Uterus (tissue), 3 donors: ENCODE measurements at regions not wholly inside any gene's neighbourhood (a gene's known extent, or its start where the extent isn't known, plus 50 kb on each side); places are given as distances from the start of the nearest gene placed in this dataset.

Experiments
- DNase-seq, 2 donors: peaks; one replicate each; pipeline ENCODE4 v3.0.0-alpha.2; 2019 to 2020
- H3K27ac ChIP-seq, 2 donors: fragments of 200-600 bp; sonication (generic); 1 replicate in 1 of 2; 2 replicates in 1 of 2; pipeline ENCODE4 v1.5.1; 2016 to 2018
- H3K27me3 ChIP-seq, 2 donors: fragments of 200-600 bp; sonication (generic); one replicate each; pipeline ENCODE4 v1.5.1; 2018 to 2019; ENCODE audit warnings: control low read depth in 1 of 2
- H3K36me3 ChIP-seq, 2 donors: fragments of 200-600 bp; sonication (generic); one replicate each; pipeline ENCODE4 v1.5.1; 2019; ENCODE audit warnings: control low read depth in 1 of 2
- H3K4me1 ChIP-seq, 2 donors: fragments of 200-600 bp; sonication (generic); one replicate each; pipeline ENCODE4 v1.5.1; 2018 to 2019; ENCODE audit warnings: control low read depth in 1 of 2
- H3K4me3 ChIP-seq, 2 donors: fragments of 200-600 bp; sonication (generic); 1 replicate in 1 of 2; 2 replicates in 1 of 2; pipeline ENCODE4 v1.5.1; 2018 to 2019; ENCODE audit warnings: mild to moderate bottlenecking in 1 of 2
- H3K9me3 ChIP-seq, 2 donors: fragments of 200-600 bp; sonication (generic); one replicate each; pipeline ENCODE4 v1.5.1; 2019; ENCODE audit warnings: control low read depth in 1 of 2
- POLR2A ChIP-seq, 2 donors: fragments of 450-650 bp; IDR thresholded peaks; one replicate each; pipeline ENCODE4 v1.6.1; 2016; ENCODE audit warnings: antibody characterized with exemption in 2 of 2, mild to moderate bottlenecking in 1 of 2, moderate library complexity in 1 of 2
- intact Hi-C: fragments of 100-400 bp; cut with DNase I; formaldehyde crosslinking; loops from one replicate; pipeline ENCODE4 v1.15.1; 2023; ENCODE audit warnings: low total_unique reads
- TF ChIP-seq, protein P1 (sequence below), 4 experiments: fragments of 200-600 bp in 2 of 4; fragments of 450-650 bp in 2 of 4; sonication (generic) in 2 of 4; IDR thresholded peaks; one replicate each; pipeline ENCODE4 v1.5.1; 2016 to 2019; ENCODE audit warnings: antibody characterized with exemption in 4 of 4, mild to moderate bottlenecking in 2 of 4, moderate library complexity in 1 of 4
- donor health status: DM: yes; HTN: yes; CAD: no.

- H3K9me3 ChIP-seq = no peaks in the 10 kb centered on the region
- intact Hi-C loops = no loop called here
- no peaks in the 10 kb centered on the region for H3K4me1 ChIP-seq
- H3K27me3 ChIP-seq = no peaks in the 10 kb centered on the region
- DNase-seq = no peak
- H3K27ac ChIP-seq = no peak overlapping the region
- H3K36me3 ChIP-seq = no peaks in the 10 kb centered on the region
- no peak overlapping the region for H3K4me3 ChIP-seq
- TF ChIP-seq, protein P1, sequence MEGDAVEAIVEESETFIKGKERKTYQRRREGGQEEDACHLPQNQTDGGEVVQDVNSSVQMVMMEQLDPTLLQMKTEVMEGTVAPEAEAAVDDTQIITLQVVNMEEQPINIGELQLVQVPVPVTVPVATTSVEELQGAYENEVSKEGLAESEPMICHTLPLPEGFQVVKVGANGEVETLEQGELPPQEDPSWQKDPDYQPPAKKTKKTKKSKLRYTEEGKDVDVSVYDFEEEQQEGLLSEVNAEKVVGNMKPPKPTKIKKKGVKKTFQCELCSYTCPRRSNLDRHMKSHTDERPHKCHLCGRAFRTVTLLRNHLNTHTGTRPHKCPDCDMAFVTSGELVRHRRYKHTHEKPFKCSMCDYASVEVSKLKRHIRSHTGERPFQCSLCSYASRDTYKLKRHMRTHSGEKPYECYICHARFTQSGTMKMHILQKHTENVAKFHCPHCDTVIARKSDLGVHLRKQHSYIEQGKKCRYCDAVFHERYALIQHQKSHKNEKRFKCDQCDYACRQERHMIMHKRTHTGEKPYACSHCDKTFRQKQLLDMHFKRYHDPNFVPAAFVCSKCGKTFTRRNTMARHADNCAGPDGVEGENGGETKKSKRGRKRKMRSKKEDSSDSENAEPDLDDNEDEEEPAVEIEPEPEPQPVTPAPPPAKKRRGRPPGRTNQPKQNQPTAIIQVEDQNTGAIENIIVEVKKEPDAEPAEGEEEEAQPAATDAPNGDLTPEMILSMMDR (IDR thresholded peaks at IDR 0.05) = no peak
- no peak for TF ChIP-seq POLR2A (IDR thresholded peaks at IDR 0.05)
Measured at GRCh38 chr4:181204109-181204508, 1039.1 kb upstream of the TENM3 start.

GRCh38 chr4:181213551-181213950 is 1029.7 kb upstream of the TENM3 start:
- DNase-seq = no peak
- intact Hi-C loops = no loop called here
- no peaks in the 10 kb centered on the region for H3K9me3 ChIP-seq
- H3K4me3 ChIP-seq = no peak overlapping the region
- H3K27ac ChIP-seq = no peak overlapping the region
- no peaks in the 10 kb centered on the region for H3K36me3 ChIP-seq
- H3K4me1 ChIP-seq = no peaks in the 10 kb centered on the region
- no peaks in the 10 kb centered on the region for H3K27me3 ChIP-seq
- TF ChIP-seq, protein P1 (IDR thresholded peaks at IDR 0.05) = no peak
- no peak for TF ChIP-seq POLR2A (IDR thresholded peaks at IDR 0.05)

GRCh38 chr4:181216501-181216900 is 1026.7 kb upstream of the TENM3 start:
- H3K27ac ChIP-seq = no peak overlapping the region
- no peak for TF ChIP-seq POLR2A (IDR thresholded peaks at IDR 0.05)
- TF ChIP-seq, protein P1 (IDR thresholded peaks at IDR 0.05) = no peak
- DNase-seq = no peak
- no peaks in the 10 kb centered on the region for H3K27me3 ChIP-seq
- no peak overlapping the region for H3K4me3 ChIP-seq
- H3K4me1 ChIP-seq = no peaks in the 10 kb centered on the region
- H3K9me3 ChIP-seq = no peaks in the 10 kb centered on the region
- intact Hi-C loops = no loop called here
- H3K36me3 ChIP-seq = no peaks in the 10 kb centered on the region

DNA sequence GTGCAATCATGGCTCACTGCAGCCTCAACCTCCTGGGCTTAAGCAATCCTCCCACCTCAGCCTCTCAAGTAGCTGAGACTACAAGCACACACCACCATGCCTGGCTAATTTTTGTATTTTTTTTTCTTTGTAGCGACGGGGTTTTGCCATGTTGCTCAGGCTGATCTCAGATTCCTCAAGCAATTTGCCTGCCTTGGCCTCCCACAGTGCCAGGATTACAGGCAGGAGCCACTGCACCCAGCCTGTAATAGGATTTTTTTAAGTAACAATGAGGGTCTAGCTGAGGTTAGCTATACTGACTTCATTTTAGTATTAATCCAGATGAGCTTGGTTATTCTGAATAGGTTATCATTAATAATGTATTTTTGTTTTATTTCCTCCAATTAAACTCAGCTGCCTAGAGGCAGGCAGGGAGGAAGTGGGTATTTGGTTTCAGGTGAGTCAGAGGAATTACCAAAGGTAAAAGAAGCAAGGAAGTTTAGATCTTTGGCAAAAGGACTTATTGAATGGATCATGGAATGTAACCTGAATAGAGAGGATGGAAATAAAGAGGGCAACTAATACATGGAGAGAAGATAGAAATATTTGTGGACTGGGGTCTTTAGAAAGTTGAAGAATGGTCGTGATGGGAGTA is 1023.3 kb upstream of the TENM3 start:
- no peak for TF ChIP-seq POLR2A (IDR thresholded peaks at IDR 0.05)
- TF ChIP-seq, protein P1 (IDR thresholded peaks at IDR 0.05) = no peak
- Histone ChIP-seq H3K4me1 (no peaks in the 10 kb centered on the region), H3K27ac (no peak overlapping the region), H3K36me3 (no peaks in the 10 kb centered on the region), H3K4me3 (no peak overlapping the region), H3K9me3 (no peaks in the 10 kb centered on the region), H3K27me3 (no peaks in the 10 kb centered on the region)
- no peak for DNase-seq
- intact Hi-C loops = no loop called here

- Histone ChIP-seq H3K27me3 (no peaks in the 10 kb centered on the region), H3K4me3 (no peak overlapping the region), H3K27ac (no peak overlapping the region), H3K4me1 (no peaks in the 10 kb centered on the region), H3K36me3 (no peaks in the 10 kb centered on the region), H3K9me3 (no peaks in the 10 kb centered on the region)
- intact Hi-C loops = no loop called here
- no peak for TF ChIP-seq POLR2A (IDR thresholded peaks at IDR 0.05)
- TF ChIP-seq, protein P1 (IDR thresholded peaks at IDR 0.05) = no peak
- DNase-seq = no peak
Measured at GRCh38 chr4:181224852-181225251, 1018.4 kb upstream of the TENM3 start.
